DND-41 (cell line): ENCODE measurements at regions not wholly inside any gene's neighbourhood (a gene's known extent, or its start where the extent isn't known, plus 50 kb on each side); places are given as distances from the start of the nearest gene placed in this dataset.
"Not testable (repeated sequence)": the region's sequence is repeated elsewhere in the genome, so short reads cannot be mapped to it uniquely, and the experiment has no call there.

ENCODE experiments used
- ATAC-seq: fragments of 200-7000 bp; cut with Tn5 transposase; 3 replicates; pipeline ENCODE4 v1.9.1; 2021; ENCODE audit warnings: low read depth; ENCODE audit not compliant: insufficient read depth
- DNase-seq: peaks from one replicate; pipeline ENCODE4 v3.0.0-alpha.2; 2020
- H2AFZ ChIP-seq: 2 replicates; pipeline ENCODE4 v1.6.0; 2012; ENCODE audit warnings: low read depth, low read length
- H3K27ac ChIP-seq: 2 replicates; pipeline ENCODE4 v1.5.1; 2012; ENCODE audit warnings: low read length, inconsistent platforms
- H3K27me3 ChIP-seq: fragments of 200-600 bp; sonication (generic); 2 replicates; pipeline ENCODE4 v1.6.0; 2012; ENCODE audit warnings: low read length, mild to moderate bottlenecking, inconsistent platforms; ENCODE audit not compliant: insufficient read depth, poor library complexity
- H3K36me3 ChIP-seq: 2 replicates; pipeline ENCODE4 v1.5.1; 2012; ENCODE audit warnings: low read length, inconsistent platforms; ENCODE audit not compliant: insufficient read depth
- H3K4me1 ChIP-seq: 2 replicates; pipeline ENCODE4 v1.5.1; 2012; ENCODE audit warnings: mild to moderate bottlenecking, low read length; ENCODE audit not compliant: insufficient read depth
- H3K4me2 ChIP-seq: 2 replicates; pipeline ENCODE4 v1.6.0; 2012; ENCODE audit warnings: mild to moderate bottlenecking, moderate library complexity, low read length, inconsistent platforms; ENCODE audit not compliant: insufficient read depth
- H3K4me3 ChIP-seq, 2 experiments: fragments of 200-600 bp in 1 of 2; shearing (Covaris generic) in 1 of 2; 2 replicates each; pipeline ENCODE4 v1.5.1; 2012 to 2016; ENCODE audit warnings: inconsistent platforms in 2 of 2, low read length in 2 of 2, mild to moderate bottlenecking in 2 of 2, low read depth in 1 of 2, moderate library complexity in 1 of 2
- H3K79me2 ChIP-seq: 2 replicates; pipeline ENCODE4 v1.6.0; 2012; ENCODE audit warnings: low read length, inconsistent platforms; ENCODE audit not compliant: insufficient read depth
- H3K9ac ChIP-seq: 2 replicates; pipeline ENCODE4 v1.6.0; 2012; ENCODE audit warnings: low read depth, mild to moderate bottlenecking, inconsistent platforms, low read length, moderate library complexity
- H3K9me3 ChIP-seq: 2 replicates; pipeline ENCODE4 v1.5.1; 2012; ENCODE audit warnings: low read length, moderate library complexity, mild to moderate bottlenecking, inconsistent platforms; ENCODE audit not compliant: insufficient read depth, severe bottlenecking
- H4K20me1 ChIP-seq: 2 replicates; pipeline ENCODE4 v1.6.0; 2012; ENCODE audit warnings: low read length; ENCODE audit not compliant: insufficient read depth
- CTCF ChIP-seq: IDR thresholded peaks from 2 replicates; pipeline ENCODE4 v1.5.1; 2012; ENCODE audit warnings: borderline replicate concordance, low read length, moderate library complexity, mild to moderate bottlenecking; ENCODE audit not compliant: poor library complexity, severe bottlenecking; ENCODE audit errors: extremely low read depth
- EZH2 ChIP-seq: IDR thresholded peaks from 3 replicates; pipeline ENCODE4 v1.6.1; 2012; ENCODE audit warnings: borderline replicate concordance, low read depth, mild to moderate bottlenecking, moderate library complexity, low read length, inconsistent platforms; ENCODE audit not compliant: severe bottlenecking

- H3K4me1 ChIP-seq, result no peaks in the 10 kb centered on the region
- H3K36me3 ChIP-seq, result no peaks in the 10 kb centered on the region
- H3K4me3 ChIP-seq, result no peak overlapping the region
- H3K27me3 ChIP-seq, result no peaks in the 10 kb centered on the region
- H3K4me2 ChIP-seq, result no peak overlapping the region
- DNase-seq (no peak), ATAC-seq (no peak)
- H3K79me2 ChIP-seq, result no peaks in the 10 kb centered on the region
- H3K27ac ChIP-seq, result no peak overlapping the region
- no peak overlapping the region for H3K9ac ChIP-seq
- no peak overlapping the region for H2AFZ ChIP-seq
- H3K9me3 ChIP-seq, result peaks cover 9% of the 10 kb centered on the region
- no peak for TF ChIP-seq EZH2
- H4K20me1 ChIP-seq, result no peaks in the 10 kb centered on the region
These were observed 289.3 kb upstream of the MTPN start for GRCh38 chr7:136266457-136266856.

- H3K79me2 ChIP-seq, DNase-seq, H4K20me1 ChIP-seq, ATAC-seq, H3K27ac ChIP-seq, H3K9ac ChIP-seq, H3K9me3 ChIP-seq, H3K27me3 ChIP-seq, H3K4me2 ChIP-seq, H3K36me3 ChIP-seq, H3K4me1 ChIP-seq, H3K4me3 ChIP-seq, H2AFZ ChIP-seq: not testable (repeated sequence)
These were observed 287.1 kb upstream of the MTPN start for GRCh38 chr7:136264304-136264703.

- H3K9me3 ChIP-seq, H2AFZ ChIP-seq, H3K79me2 ChIP-seq, H3K27me3 ChIP-seq, H3K27ac ChIP-seq, H3K9ac ChIP-seq, ATAC-seq, H4K20me1 ChIP-seq, H3K36me3 ChIP-seq, H3K4me1 ChIP-seq, H3K4me3 ChIP-seq, H3K4me2 ChIP-seq, DNase-seq: not testable (repeated sequence)
These were observed 286.1 kb upstream of the MTPN start for GRCh38 chr7:136263112-136263860.

- not testable (repeated sequence) for H4K20me1 ChIP-seq, H3K9ac ChIP-seq, H3K4me2 ChIP-seq, DNase-seq, H3K9me3 ChIP-seq, H3K36me3 ChIP-seq, H2AFZ ChIP-seq, ATAC-seq, H3K27me3 ChIP-seq, H3K27ac ChIP-seq, H3K4me3 ChIP-seq, H3K79me2 ChIP-seq, H3K4me1 ChIP-seq
These were observed 283.4 kb upstream of the MTPN start for GRCh38 chr7:136260591-136260990.

GRCh38 chr7:136259074-136259473 is 281.9 kb upstream of the MTPN start:
- ATAC-seq (no peak), DNase-seq (no peak)
- H3K9ac ChIP-seq, result no peak overlapping the region
- no peak overlapping the region for H2AFZ ChIP-seq
- H3K36me3 ChIP-seq, result no peaks in the 10 kb centered on the region
- H3K27ac ChIP-seq, result no peak overlapping the region
- no peaks in the 10 kb centered on the region for H3K79me2 ChIP-seq
- H3K9me3 ChIP-seq, result peaks cover 2% of the 10 kb centered on the region
- H4K20me1 ChIP-seq, result no peaks in the 10 kb centered on the region
- H3K4me1 ChIP-seq, result no peaks in the 10 kb centered on the region
- no peak overlapping the region for H3K4me2 ChIP-seq
- no peaks in the 10 kb centered on the region for H3K27me3 ChIP-seq
- no peak for TF ChIP-seq CTCF
- no peak for TF ChIP-seq EZH2
- no peak overlapping the region for H3K4me3 ChIP-seq
